ENCODE measurements at regions not wholly inside any gene's neighbourhood (a gene's known extent, or its start where the extent isn't known, plus 50 kb on each side); places are given as distances from the start of the nearest gene placed in this dataset.

DNA sequence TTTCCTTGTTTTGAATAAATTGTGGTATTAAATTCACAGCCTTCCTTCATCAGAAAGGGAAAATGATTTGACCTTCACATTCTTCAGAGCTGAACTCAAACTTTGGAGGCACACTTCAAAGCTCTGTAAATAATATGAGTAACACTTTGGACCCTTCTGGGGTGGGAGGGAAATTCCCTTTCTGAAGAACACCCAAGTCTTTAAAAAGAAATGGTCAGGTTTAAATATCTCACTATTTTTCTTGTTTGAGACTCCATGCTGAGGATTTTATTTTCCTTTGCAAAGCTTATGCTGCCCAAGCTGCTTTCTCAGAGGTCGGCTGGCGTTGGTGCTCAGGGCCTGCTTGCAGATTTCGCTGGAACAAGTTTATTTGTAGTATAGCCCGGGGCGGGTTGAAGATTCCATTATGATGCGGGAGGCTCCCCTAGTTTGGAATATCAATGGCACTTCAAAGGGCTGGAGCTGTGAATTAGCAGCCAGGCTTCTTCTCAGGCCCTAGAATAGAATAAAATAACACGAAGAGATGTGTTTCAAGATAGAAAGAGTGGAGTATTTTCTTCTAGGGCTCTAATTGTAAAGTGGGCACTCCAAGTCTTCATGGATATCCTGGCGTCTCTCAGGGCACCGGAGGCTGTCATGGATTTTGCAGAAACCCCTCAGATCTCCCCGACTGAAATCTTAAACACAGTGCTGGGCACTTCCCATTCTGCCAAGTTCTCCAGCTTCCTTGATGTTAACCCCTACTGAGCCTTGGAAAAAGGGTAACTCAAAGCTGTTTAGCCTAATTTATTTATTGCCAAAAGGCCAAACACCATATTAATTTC lies 315.6 kb downstream of the GPAT3 start:
- ChIA-PET CTCF (interaction anchor here (1.0 kb wide), 1 partner anchor 21 kb away, joined by 4 read pairs; no protein-coding TSS in a partner anchor), POLR2A (no interaction called here)
- Histone ChIP-seq H3K27ac (ENCODE audit: insufficient read depth, low read depth, low read length) (no peak overlapping the region), H3K4me1 (ENCODE audit: control insufficient read depth, extremely low read depth, insufficient read depth, low read length) (no peaks in the 10 kb centered on the region), H3K9ac (replicated peaks; ENCODE audit: extremely low read depth, insufficient read depth, low read length) (no peak overlapping the region), H3K9me1 (replicated peaks; ENCODE audit: control insufficient read depth, extremely low read depth, insufficient read depth, low read length) (no peaks in the 10 kb centered on the region), H3K27me3 (ENCODE audit: control insufficient read depth in 2 of 2, insufficient read depth in 2 of 2, low read length in 2 of 2) (no peaks in the 10 kb centered on the region), H3K4me2 (ENCODE audit: insufficient read depth, low read length) (no peak overlapping the region), H3K4me3 (replicated peaks in 1 of 3; ENCODE audit: insufficient read depth in 1 of 3, low read depth in 1 of 3, low read length in 3 of 3) (no peak overlapping the region), H4K20me1 (replicated peaks; ENCODE audit: control insufficient read depth, extremely low read depth, insufficient read depth, low read length) (no peaks in the 10 kb centered on the region), H2AFZ (ENCODE audit: low read depth, low read length) (no peak overlapping the region), H3K9me3 (replicated peaks; ENCODE audit: control insufficient read depth, insufficient read depth, low read length) (no peaks in the 10 kb centered on the region), H3K36me3 (ENCODE audit: control insufficient read depth in 2 of 2, extremely low read depth in 1 of 2, insufficient read depth in 2 of 2, low read length in 2 of 2) (no peaks in the 10 kb centered on the region), H3K79me2 (ENCODE audit: control insufficient read depth, insufficient read depth, low read length) (no peaks in the 10 kb centered on the region)
- FAIRE-seq (no peak), DNase-seq (ENCODE audit: low read depth, low spot score) (no peak)
- intact Hi-C loops (cut with micrococcal nuclease): no loop called here
- no TSS peak for BruUV-seq (replicated peaks)
- TF ChIP-seq GATA2 (IDR thresholded peaks at IDR 0.05; ENCODE audit: insufficient read depth, insufficient read length, low read depth, low read length): no peak
- TF ChIP-seq EZH2 (IDR thresholded peaks at IDR 0.05; ENCODE audit: borderline replicate concordance, low read depth, low read length, severe bottlenecking): no peak
- TF ChIP-seq FOS (IDR thresholded peaks at IDR 0.05; ENCODE audit: borderline replicate concordance, insufficient read depth, low read length): no peak
- TF ChIP-seq MYC (IDR thresholded peaks at IDR 0.05; ENCODE audit: low read depth, low read length): no peak
- TF ChIP-seq, protein P1, sequence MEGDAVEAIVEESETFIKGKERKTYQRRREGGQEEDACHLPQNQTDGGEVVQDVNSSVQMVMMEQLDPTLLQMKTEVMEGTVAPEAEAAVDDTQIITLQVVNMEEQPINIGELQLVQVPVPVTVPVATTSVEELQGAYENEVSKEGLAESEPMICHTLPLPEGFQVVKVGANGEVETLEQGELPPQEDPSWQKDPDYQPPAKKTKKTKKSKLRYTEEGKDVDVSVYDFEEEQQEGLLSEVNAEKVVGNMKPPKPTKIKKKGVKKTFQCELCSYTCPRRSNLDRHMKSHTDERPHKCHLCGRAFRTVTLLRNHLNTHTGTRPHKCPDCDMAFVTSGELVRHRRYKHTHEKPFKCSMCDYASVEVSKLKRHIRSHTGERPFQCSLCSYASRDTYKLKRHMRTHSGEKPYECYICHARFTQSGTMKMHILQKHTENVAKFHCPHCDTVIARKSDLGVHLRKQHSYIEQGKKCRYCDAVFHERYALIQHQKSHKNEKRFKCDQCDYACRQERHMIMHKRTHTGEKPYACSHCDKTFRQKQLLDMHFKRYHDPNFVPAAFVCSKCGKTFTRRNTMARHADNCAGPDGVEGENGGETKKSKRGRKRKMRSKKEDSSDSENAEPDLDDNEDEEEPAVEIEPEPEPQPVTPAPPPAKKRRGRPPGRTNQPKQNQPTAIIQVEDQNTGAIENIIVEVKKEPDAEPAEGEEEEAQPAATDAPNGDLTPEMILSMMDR (IDR thresholded peaks at IDR 0.05; ENCODE audit: extremely low read depth in 1 of 2, insufficient read depth in 1 of 2, low read depth in 1 of 2, low read length in 2 of 2): no peak
- TF ChIP-seq, protein P2, sequence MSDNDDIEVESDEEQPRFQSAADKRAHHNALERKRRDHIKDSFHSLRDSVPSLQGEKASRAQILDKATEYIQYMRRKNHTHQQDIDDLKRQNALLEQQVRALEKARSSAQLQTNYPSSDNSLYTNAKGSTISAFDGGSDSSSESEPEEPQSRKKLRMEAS (IDR thresholded peaks at IDR 0.05; ENCODE audit: insufficient read depth, insufficient read length): no peak
- no peak for TF ChIP-seq JUN (IDR thresholded peaks at IDR 0.05; ENCODE audit: borderline replicate concordance, insufficient read depth, insufficient read length, low read depth)
- no peak for TF ChIP-seq POLR2AphosphoS5 (IDR thresholded peaks at IDR 0.05; ENCODE audit: insufficient read depth, low read depth, low read length)
- no peak for TF ChIP-seq POLR2A (IDR thresholded peaks at IDR 0.05; ENCODE audit: low read depth, low read length)
- dilution Hi-C loops (cut with MboI; ENCODE audit: extremely low pct_ligation_motif_present, low sequenced_read_pairs): no loop called here
